ENCODE measurements at regions not wholly inside any gene's neighbourhood (a gene's known extent, or its start where the extent isn't known, plus 50 kb on each side); places are given as distances from the start of the nearest gene placed in this dataset.

DNA sequence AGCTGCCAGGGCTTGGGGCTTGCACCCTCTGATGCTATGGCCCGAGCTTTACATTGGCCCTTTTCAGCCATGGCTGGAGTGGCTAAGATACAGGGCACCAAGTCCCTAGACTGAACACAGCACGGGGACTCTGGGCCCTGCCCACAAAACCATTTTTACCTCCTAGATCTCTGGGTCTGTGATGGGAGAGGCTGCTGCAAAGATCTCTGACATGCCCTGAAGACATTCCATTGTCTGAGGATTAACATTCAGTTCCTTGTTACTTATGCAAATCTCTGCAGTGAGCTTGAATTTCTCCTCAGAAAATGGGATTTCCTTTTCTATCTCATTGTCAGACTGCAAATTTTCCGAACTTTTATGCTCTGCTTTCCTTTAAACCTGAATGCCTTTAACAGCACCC lies 337.0 kb upstream of the SMC2 start:
- TF ChIP-seq, protein P1, sequence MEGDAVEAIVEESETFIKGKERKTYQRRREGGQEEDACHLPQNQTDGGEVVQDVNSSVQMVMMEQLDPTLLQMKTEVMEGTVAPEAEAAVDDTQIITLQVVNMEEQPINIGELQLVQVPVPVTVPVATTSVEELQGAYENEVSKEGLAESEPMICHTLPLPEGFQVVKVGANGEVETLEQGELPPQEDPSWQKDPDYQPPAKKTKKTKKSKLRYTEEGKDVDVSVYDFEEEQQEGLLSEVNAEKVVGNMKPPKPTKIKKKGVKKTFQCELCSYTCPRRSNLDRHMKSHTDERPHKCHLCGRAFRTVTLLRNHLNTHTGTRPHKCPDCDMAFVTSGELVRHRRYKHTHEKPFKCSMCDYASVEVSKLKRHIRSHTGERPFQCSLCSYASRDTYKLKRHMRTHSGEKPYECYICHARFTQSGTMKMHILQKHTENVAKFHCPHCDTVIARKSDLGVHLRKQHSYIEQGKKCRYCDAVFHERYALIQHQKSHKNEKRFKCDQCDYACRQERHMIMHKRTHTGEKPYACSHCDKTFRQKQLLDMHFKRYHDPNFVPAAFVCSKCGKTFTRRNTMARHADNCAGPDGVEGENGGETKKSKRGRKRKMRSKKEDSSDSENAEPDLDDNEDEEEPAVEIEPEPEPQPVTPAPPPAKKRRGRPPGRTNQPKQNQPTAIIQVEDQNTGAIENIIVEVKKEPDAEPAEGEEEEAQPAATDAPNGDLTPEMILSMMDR (IDR thresholded peaks at IDR 0.05 in 4 of 5, conservative IDR thresholded peaks at IDR 0.05 in 1 of 5) = no peak
- TF ChIP-seq POLR2A (IDR thresholded peaks at IDR 0.05) = no peak
